Activated naive CD4-positive, alpha-beta T cell treated with anti-CD3 and anti-CD28 coated beads, Interleukin-2, amount 50 U/mL, for 16 hours (primary cell): ENCODE measurements at regions not wholly inside any gene's neighbourhood (a gene's known extent, or its start where the extent isn't known, plus 50 kb on each side); places are given as distances from the start of the nearest gene placed in this dataset.

Experiments used
- DNase-seq: peaks from one replicate; pipeline ENCODE4 v3.0.0-alpha.2; 2020

DNA sequence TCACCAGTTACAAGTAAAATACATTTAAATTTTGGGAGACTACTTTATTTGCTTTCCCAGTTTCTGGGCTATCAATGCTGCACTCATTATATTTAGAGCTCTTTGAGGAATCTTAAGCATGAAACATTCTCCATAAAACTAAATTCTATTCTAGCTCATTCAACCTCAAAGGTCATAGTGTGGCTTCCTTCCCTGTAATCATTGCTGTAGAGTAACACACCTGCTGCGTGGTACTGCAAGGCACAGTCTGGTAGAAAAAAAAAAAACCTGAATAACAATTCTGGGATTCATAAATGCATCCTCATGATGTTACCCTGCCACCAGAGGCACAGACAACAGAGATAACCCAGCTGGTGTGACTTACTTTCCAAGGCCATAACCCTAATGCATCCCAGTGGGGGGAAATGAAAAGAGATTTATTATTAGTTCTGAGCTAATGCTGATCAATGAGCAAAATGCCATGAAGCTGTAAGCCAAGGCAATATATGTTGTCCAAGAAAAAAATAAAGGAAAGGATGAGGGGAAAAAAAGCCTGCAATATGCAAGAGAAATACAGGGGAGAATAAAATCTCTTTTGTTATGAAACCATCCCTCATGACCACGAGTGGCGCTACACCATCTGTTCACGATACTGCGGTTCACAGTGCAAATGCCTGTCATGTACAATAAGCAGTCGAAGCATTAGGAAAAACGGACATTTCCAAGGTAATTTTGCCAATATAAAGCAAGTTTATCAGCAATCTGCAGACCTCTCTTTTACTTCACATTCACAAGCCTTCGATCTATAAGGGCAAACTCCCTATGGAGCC, 1481.6 kb upstream of the PIK3C3 start:
- no peak for DNase-seq

DNA sequence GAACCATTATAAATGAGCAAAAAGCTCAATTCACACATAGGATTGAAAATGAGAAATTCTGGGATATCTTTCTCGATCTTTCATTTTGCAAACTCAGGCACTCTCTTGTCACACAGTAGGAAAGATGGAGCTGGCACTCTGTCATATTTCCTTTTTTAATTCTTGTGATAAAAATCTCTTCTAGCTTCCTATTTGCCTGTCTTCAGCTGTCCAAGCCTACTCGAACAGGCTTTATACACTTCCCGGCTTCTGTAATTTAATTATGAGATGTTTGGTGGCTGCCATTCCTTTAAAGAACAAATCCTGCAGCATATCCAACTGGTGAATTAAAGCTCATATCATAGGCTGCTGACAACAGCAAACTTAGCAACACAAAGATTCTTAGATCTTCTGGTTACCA, 1484.3 kb upstream of the PIK3C3 start:
- no peak for DNase-seq

DNA sequence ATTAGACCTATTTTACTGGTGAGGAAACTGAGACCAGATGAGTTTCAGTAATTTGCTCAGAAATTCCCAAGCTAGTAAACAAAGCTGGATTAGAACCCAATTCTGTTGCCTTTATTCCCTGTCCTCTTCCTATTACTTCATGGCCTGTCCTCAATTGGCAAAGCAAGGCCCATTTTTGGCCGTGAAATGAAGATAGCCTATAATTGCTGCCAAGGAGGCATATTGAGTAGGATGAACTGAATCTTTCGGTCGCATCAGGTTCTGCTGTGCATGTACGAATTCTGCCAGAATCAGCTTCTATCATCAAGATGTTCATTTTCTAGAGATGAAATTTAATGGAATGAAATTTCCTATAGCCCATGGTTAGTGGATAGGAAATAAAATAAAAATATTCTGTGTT, 1485.2 kb upstream of the PIK3C3 start:
- DNase-seq: no peak

DNA sequence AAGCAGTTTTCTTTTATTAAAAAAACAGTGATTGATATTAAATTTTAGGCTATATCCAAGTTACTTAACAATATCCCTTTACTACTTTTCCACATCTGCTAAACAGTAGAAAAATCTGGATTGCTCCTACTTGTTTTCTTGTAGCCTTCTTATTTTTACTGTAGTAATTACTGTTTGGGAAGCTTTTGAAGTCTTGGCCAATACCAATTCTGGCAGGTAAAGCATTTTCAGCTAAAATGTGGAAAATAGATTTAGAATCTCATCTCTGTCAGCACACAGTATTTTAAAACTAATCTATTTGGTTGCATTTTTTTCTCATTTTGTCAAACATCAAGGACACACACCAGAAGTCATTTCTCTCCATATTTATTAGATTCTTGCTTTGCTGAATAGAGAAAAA, 1485.7 kb upstream of the PIK3C3 start:
- no peak for DNase-seq

DNA sequence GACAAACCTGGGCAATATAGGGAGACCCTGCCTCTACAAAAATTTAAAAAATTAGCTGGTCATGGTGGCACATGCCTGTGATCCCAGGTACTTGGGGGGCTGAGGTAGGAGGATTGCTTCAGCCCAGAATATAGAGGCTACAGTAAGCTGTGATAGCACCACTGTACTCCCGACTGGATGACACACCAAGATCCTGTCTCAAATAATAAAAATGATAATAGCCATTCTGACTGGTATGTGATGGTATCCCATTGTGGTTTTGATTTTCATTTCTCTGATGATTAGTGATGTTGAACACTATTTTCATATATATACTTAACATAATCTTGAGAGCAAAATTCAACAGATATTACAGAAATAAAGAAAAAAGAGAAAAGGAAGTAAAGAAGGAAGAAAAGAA, 1491.0 kb upstream of the PIK3C3 start:
- no peak for DNase-seq

DNA sequence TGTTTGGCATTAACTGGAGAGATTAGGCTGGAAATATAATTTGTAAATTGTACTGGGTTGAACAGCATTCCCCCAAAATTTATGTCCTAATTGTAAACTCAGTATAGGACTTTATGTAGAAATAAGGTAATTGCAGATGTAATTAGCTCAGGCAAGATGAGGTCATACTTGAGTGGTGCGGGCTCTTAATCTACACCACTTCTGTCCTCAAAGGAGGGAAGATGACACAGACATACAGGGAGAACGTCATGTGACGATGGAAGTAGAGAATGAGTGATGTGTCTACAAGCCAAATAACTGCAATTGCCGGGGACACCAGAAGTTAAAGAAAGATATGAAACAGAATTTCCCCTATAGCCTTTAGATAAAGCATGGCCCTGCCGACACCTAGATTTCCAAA, 1501.1 kb upstream of the PIK3C3 start:
- DNase-seq: no peak

DNA sequence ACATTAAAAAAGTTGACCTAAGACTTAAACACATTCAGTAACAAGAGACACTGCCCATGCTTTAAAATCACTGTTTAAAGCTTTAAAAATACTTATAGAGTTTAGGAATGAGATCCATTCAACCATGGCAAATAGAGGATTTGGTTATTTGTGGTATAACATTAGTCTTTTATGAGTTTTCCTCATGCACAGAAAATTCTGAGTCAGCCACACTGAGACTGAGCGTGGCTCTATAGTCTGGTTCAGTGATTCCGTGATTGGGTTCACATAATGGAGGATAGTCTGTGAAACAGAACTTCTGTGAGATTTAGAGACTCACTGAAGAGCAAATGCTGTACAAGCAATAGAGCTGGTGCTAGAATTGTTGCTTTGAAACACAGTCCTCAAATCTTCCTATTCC, 1502.4 kb upstream of the PIK3C3 start:
- DNase-seq: no peak

DNA sequence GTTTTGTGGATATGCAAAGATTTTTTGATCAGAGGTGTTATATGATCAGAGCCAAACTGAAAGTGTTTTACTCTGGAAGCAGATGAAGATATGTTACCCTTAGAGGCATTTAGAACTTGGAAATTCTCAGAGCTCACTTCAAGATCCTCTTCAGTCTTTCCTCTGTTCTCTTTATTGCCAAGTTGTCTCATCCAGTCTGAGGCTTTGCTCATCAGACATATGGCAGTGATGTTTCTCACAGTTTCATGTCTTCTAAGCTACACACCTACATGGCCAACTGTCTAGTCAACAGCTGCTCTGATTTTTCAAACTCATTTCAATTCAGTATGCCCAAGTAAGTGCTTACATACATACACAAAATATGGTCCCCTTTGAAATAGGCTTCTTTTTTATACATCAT, 1504.3 kb upstream of the PIK3C3 start:
- no peak for DNase-seq

DNA sequence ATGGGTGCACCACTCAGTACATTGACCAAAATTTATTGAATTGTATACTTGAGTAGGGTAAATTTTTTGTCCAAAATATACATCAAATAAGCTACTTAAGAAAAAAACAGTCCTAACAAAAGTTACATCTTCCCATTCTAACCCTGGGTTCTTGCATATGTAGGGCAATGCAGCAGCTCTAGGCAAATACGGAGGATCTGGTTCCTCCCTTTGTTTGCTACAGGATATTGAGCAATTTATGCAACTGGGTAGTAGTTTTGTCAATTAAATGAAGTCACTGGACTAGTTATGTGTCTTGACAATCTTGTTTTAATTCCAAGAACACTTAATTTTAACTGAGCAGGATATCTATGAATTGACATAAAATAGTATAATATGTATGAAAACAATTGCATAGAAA, 1507.2 kb upstream of the PIK3C3 start:
- no peak for DNase-seq

DNA sequence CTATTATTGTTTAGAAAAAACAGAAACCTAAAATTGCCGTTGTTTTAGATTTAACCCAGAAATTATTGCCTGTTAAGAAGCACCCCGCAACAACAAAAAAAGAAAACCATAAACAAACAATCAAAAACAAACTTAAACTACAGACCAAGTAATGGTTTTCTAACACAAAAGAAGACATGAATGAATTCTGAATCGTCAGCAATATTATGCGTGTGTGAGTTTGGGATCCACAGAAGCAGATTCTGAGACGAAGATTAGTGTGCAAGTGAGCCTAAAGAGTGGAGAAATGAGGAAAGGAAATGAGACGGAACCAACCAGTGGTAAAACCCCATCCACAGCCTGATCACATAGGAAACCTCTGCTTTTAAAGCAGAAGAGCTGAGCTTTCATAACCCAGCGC, 1514.9 kb upstream of the PIK3C3 start:
- DNase-seq: no peak

DNA sequence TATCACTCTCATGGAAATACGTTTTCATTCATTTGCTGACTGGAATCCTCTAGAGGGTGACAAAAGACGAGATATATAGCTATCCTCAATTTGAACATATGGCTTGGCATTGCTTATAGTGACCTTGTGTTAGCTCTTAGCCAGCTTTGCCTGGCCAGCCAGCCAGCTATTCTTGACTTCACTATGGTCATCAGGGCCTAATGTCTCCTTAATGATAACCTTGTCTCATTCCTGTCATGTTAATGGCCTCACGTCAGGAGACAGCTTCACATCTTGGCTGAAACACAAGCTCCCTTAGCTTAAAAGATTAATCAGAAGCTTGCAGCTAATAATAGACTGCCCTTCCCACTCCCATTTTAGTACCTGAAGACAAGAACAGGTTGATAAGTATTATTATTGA, 1517.5 kb upstream of the PIK3C3 start:
- no peak for DNase-seq

DNA sequence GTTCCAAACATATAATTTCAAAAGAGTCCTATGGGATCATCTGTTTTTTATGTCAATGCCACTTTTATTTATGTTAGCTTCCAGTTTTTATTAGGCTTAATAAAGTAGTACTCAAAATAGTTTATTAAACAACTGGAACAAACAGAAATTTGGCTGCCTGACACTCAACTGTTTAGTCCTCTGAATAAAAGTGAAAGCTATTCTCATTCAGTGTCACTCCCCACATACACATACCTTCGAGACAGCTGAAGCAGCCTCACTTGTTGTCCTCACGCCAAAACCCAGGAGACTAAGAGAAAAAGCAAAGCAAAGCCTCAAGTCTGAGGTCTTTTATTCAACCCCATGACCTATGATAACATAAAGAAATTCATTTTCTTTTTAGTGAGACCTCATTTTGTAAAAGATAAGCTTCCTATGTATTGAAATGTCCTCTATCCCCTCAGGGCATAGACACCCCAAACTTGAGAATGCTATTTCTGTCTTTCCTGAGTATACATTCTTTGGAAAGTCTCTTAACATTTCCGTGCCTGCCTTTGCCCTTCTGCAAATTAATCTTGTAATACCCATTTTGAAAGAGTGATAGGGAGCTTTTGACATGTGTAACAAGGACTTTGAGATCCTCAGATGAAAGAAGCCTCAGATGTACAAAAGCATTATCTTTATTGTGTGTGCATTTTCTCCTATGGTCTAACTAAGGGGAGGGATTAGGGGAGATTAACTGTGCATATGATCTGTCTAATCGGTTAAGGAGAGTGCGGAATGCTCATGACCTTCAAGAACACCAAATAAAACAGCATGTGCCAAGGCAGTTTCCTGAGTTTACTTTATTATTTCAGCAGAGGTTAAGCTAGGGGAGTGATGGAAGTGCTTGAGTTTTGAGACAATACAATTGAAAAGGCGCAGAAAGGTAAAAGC, 1523.7 kb upstream of the PIK3C3 start:
- DNase-seq: no peak

DNA sequence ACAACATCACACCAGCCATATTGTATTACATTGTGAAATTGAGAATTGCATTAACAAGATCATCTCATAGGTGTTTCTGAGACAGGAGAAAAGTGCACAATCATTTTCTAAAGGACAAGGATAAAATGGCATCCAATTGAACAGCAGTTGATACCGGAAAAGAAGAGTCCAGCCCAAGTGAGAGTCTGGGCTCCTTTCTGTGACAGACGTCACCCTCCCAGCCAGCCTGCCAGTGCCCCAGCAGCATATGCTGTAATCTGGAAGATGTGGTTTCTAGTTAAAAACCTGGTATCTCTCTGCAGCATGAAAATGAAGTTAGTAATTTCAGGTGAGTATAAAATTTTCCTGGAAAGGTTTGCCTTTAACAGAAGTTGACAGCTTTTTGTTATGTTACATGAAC, 1531.7 kb upstream of the PIK3C3 start:
- DNase-seq: no peak

DNA sequence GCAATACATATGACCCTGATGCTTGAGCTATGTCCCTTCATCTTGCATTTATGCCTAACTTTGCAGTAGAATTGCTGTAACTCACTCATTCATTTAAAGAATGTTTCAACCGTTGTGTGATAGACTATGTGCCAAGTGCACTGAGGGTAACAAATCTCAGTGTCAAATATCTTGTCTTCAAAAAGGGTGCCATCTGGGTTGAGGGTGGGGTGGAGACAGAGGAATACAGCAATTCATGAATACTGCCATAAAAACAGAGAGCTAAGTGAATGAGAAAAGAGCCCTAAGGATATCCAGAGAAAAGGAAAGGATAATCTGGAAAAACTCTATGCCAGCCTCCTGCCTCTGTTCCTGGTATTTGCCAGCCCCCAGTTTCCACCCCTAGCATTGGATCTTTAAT, 1534.4 kb upstream of the PIK3C3 start:
- DNase-seq: no peak

DNA sequence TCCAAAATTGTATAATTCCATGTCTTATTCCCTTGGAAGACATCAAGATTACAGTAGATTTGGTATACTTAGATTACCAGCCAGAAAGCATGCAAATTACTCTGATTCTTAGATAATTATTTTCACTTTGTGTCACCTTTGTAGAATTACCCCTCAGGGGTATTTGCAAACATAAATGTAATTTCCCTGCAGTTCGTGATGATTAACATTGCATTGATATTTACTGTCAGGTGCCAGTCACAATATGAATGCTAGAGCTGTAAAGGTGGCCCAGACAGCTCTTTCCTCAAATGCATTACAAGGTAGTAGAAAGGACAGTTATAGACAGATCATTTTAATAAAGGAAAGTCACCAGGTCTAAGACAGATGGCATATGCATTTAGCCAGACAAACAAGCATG, 1537.5 kb upstream of the PIK3C3 start:
- DNase-seq: no peak

DNA sequence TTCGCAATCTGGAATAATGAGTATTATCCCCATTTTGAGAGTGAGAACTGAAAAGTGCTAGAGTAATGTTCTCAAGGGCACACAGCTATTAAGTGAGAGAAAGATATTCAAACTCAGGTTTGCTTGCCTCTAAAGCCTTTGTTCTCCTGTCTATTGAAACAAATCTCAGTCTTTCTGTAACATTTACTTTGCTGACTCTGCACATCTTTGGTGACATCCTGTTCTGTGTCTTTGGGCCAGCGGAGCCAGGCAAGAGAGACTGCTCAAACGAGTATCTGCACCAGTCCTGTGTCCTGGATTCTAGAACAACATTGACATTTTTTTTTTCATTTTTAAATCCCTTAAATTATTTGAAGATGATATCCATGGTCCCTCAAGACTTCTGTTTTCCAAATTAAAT, 1539.2 kb upstream of the PIK3C3 start:
- no peak for DNase-seq

DNA sequence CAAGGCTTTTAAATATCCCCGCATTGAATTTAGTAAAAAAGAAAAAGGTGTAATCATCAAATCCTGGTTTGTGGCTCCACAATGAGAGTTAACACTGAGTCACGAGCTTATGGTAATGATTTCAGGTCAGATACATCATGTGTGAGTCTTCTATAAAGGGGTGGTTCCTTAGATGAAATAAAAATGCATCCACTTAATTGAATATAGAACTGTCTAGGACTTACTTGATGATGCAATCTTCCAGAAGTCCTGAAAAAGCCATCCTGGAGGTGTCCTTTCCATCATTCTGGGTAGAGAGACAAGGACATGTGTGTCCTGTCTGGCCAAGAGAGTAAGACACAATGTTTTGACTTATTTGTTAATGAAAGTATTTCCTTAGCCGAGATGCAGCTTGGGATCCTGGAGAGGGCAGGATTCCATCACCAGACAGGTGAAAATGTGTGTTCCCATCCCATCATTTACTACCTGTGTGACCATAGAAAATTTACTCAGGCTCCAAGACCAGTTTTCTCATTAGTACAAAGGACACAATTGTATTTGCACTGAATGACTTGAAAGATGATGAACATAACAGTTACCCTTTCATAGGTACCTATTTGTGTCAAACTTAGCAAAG, 1539.8 kb upstream of the PIK3C3 start:
- DNase-seq: no peak

DNA sequence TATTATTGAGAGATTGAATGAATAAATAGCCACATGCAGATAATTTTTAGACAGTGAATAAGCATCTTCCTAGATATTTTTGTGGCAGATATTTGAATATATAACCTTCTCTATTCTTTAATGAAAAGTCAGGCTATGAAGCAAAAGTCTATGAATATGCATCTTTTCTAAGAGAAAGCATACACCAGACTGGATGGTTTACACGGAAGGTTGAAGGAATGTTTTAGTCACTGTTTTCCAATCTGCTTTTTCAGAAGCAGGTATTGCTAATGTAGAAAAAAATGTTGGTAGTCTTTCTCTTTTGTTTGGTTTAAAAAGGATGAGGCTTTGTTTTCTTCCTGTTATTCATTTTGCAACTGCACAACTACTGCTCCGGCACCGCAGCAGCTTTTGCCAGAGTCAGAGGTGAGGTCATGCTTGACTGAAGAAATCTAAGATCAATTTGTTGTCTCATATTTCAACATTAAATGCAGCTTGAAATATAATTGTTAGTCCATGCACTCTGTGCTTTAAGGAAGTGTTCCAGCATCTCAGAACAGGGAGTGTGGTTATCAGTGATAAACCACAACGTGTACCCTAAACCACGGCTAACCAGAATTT, 1540.8 kb upstream of the PIK3C3 start:
- DNase-seq: no peak

DNA sequence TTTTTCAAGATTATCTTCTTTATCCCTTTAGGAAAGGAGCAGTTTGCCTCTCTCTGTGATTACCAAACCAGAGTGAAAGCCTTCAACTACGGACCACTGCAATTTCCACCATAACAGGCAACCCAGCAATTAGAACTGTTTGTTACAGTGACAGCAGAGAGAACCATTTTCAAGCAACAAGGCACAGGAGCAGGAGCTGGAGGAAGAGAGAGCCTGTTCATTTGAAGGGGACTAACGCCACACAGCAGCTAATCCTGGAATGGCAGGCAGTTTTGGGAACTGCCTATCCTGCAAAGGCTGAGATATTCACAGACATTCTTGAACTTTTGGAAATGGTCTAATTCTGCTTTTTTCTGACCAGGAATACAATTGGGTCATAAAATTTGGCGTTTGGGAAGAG, 1541.9 kb upstream of the PIK3C3 start:
- no peak for DNase-seq

DNA sequence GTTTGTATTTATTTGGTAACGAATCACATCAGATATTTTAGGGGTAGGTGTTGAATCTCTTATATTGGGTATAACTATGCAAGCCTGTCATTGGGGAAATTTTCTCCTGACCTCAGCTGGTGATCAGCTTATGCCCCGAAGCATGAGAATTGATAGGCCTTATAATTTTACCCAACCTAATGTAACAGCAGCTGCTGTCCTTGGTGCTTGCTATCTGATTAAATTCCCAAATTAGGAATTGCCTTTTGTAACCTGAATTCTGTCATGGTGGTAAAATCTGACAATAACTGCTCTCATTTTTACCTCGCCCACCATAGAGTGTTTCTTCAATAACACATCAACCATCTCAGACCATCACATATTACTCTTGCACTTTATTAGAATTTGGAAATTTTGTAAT, 1542.6 kb upstream of the PIK3C3 start:
- DNase-seq: no peak

DNA sequence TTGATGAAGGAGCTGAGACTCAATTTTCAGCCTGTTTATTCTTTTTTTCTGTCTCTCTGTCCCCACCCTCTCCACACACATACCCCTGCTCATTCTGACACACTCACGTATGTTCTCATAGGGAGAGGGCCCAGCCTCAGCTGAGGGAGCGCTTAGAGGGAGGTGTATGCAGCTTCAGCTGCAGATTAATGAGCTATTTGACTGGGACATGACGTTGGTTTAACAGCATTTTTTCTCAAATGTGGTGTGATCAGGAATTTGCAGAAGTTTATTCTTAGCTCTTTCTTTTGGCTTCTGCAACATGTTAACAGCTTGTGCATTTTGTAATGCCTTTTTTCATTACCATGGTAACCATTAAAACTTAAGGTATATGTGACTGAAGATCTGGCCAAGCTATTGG, 1547.1 kb upstream of the PIK3C3 start:
- DNase-seq: no peak

DNA sequence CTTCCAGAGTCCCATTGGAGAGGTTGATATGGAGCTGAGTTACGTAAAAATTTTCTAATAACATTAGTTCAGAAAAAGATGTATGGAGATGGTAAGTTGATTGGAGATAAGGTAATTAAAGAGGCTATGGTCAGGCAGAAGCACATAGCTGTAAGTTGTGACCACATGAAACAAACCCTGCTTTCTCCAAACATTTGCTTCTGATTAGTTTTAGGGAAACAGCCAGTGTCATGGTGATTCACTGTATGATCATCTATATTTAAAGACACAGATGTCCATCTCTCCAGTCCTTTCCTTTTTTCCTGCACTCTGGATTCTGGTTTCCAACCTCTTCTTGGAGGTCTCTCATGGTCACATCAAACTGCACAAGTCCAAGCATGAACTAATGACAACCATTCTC, 1550.8 kb upstream of the PIK3C3 start:
- DNase-seq: no peak

DNA sequence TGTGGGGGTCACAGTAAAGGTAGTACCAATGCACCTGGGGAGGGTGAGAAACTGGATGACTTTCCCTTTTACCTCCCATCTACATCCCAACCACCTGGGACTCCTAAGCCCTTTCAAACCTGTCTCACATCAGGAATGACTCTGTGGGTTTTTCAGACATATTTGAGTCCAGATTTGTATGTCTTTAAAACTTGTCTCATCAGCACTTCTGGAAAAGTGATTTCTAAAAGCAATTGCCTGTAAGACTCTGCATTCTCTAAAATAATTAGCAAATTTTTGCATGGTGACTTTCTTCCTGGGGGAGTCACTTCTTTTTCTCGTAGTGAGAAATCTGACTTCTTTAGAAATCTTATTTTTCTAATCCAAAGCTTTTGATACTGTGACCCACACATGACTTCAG, 1553.0 kb upstream of the PIK3C3 start:
- DNase-seq: no peak

DNA sequence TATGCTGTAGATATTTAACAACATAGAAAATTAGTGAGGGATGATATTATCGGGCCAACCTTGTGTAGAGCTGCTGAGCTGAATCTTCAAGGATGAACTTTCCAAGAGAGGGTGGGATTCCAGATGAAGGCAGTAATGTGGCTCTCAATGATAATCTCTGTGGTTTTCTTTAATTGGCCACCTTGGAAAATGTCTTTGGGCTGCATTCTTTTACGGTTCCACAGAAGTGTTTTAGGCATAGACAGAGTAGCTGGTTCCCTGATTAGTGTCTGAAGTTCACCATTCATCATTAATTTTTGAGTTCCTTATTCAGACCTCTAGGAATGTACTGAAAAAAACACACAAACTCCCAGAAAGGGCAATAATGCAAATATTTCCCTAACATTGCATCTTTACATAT, 1566.9 kb upstream of the PIK3C3 start:
- DNase-seq: no peak
